Neural cell (in vitro differentiated cells): ENCODE measurements at regions not wholly inside any gene's neighbourhood (a gene's known extent, or its start where the extent isn't known, plus 50 kb on each side); places are given as distances from the start of the nearest gene placed in this dataset.

Experiments
- H2AFZ ChIP-seq: fragments of 200-600, 300-800 bp; sonication (generic), shearing (Covaris generic); 2 replicates; pipeline ENCODE4 v1.6.0; 2014; ENCODE audit warnings: low read depth, mild to moderate bottlenecking, antibody characterized with exemption, low read length, moderate library complexity
- H3F3A ChIP-seq: fragments of 200-600 bp; shearing (Covaris generic); 2 replicates; pipeline ENCODE4 v1.6.1; 2016; ENCODE audit warnings: mild to moderate bottlenecking, moderate library complexity, mixed read lengths, antibody characterized with exemption, low read length; ENCODE audit not compliant: insufficient read depth, poor library complexity, severe bottlenecking
- H3K27ac ChIP-seq: fragments of 200-600, 300-800 bp; sonication (generic), shearing (Covaris generic); 2 replicates; pipeline ENCODE4 v1.5.1; 2014; ENCODE audit warnings: mild to moderate bottlenecking, low read length, moderate library complexity
- H3K27me3 ChIP-seq: fragments of 300-800, 200-600 bp; sonication (generic), shearing (Covaris generic); 2 replicates; pipeline ENCODE4 v1.6.0; 2014; ENCODE audit warnings: mild to moderate bottlenecking, low read depth, low read length, moderate library complexity; ENCODE audit not compliant: insufficient read depth
- H3K36me3 ChIP-seq: fragments of 300-800, 200-600 bp; sonication (generic), shearing (Covaris generic); 2 replicates; pipeline ENCODE4 v1.5.1; 2014; ENCODE audit warnings: mild to moderate bottlenecking, antibody characterized with exemption, low read length, moderate library complexity; ENCODE audit not compliant: insufficient read depth
- H3K4me2 ChIP-seq: fragments of 300-800, 200-600 bp; sonication (generic), shearing (Covaris generic); 2 replicates; pipeline ENCODE4 v1.6.0; 2014; ENCODE audit warnings: mild to moderate bottlenecking, low read length
- H3K4me3 ChIP-seq: fragments of 300-800, 200-600 bp; sonication (generic), shearing (Covaris generic); 2 replicates; pipeline ENCODE4 v1.5.1; 2014; ENCODE audit warnings: mild to moderate bottlenecking, low read length, moderate library complexity
- H3K79me2 ChIP-seq: fragments of 200-600 bp; shearing (Covaris generic); replicated peaks from 2 replicates; pipeline ENCODE4 v1.6.0; 2014; ENCODE audit warnings: mild to moderate bottlenecking, low read length, moderate library complexity; ENCODE audit not compliant: insufficient read depth
- H3K9ac ChIP-seq: fragments of 300-800, 200-600 bp; sonication (generic), shearing (Covaris generic); 2 replicates; pipeline ENCODE4 v1.6.1; 2016; ENCODE audit warnings: mild to moderate bottlenecking, low read length, mixed read lengths
- H3K9me2 ChIP-seq: fragments of 200-600 bp; shearing (Covaris generic); 2 replicates; pipeline ENCODE4 v1.6.1; 2016; ENCODE audit warnings: mild to moderate bottlenecking, low read length, mixed read lengths; ENCODE audit not compliant: insufficient read depth
- H3K9me3 ChIP-seq: fragments of 200-600, 300-800 bp; sonication (generic), shearing (Covaris generic); 2 replicates; pipeline ENCODE4 v1.6.1; 2016; ENCODE audit warnings: mild to moderate bottlenecking, mixed run types, low read length, moderate library complexity, mixed read lengths
- H4K20me1 ChIP-seq: fragments of 200-600 bp; shearing (Covaris generic); 2 replicates; pipeline ENCODE4 v1.6.1; 2016; ENCODE audit warnings: mild to moderate bottlenecking, mixed run types; ENCODE audit not compliant: insufficient read depth
- EP300 ChIP-seq: fragments of 450-650 bp; conservative IDR thresholded peaks from 2 replicates; pipeline ENCODE4 v1.6.1; 2014; ENCODE audit warnings: antibody characterized with exemption, mild to moderate bottlenecking, moderate library complexity; ENCODE audit not compliant: poor library complexity, severe bottlenecking
- EZH2 ChIP-seq: fragments of 200-600, 300-800 bp; shearing (Covaris generic), sonication (generic); IDR thresholded peaks from 2 replicates; pipeline ENCODE4 v1.6.1; 2014; ENCODE audit warnings: antibody characterized with exemption, low read length, borderline replicate concordance, mild to moderate bottlenecking; ENCODE audit not compliant: insufficient read depth, poor library complexity, severe bottlenecking
- MXI1 ChIP-seq: fragments of 450-650 bp; conservative IDR thresholded peaks from 2 replicates; pipeline ENCODE4 v1.6.1; 2014; ENCODE audit warnings: antibody characterized with exemption, mild to moderate bottlenecking; ENCODE audit not compliant: poor library complexity, severe bottlenecking
- POLR2AphosphoS5 ChIP-seq: IDR thresholded peaks from 2 replicates; pipeline ENCODE4 v1.6.1; 2012
- RAD21 ChIP-seq: fragments of 450-650 bp; conservative IDR thresholded peaks from 2 replicates; pipeline ENCODE4 v1.6.1; 2014; ENCODE audit warnings: antibody characterized with exemption, mild to moderate bottlenecking, moderate library complexity
- SMC3 ChIP-seq: fragments of 450-650 bp; conservative IDR thresholded peaks from 2 replicates; pipeline ENCODE4 v1.6.1; 2014; ENCODE audit warnings: antibody characterized with exemption, mild to moderate bottlenecking, moderate library complexity; ENCODE audit not compliant: poor library complexity
- TAF1 ChIP-seq: IDR thresholded peaks from 2 replicates; pipeline ENCODE4 v1.6.1; 2012; ENCODE audit warnings: low read depth
- TF ChIP-seq, protein P1 (sequence below): fragments of 450-650 bp; IDR thresholded peaks from 2 replicates; pipeline ENCODE4 v1.5.1; 2014; ENCODE audit warnings: antibody characterized with exemption, mild to moderate bottlenecking, moderate library complexity; ENCODE audit not compliant: poor library complexity, severe bottlenecking
- TF ChIP-seq, protein P2 (sequence below): IDR thresholded peaks from 2 replicates; pipeline ENCODE4 v1.6.1; 2012; ENCODE audit warnings: borderline replicate concordance

DNA sequence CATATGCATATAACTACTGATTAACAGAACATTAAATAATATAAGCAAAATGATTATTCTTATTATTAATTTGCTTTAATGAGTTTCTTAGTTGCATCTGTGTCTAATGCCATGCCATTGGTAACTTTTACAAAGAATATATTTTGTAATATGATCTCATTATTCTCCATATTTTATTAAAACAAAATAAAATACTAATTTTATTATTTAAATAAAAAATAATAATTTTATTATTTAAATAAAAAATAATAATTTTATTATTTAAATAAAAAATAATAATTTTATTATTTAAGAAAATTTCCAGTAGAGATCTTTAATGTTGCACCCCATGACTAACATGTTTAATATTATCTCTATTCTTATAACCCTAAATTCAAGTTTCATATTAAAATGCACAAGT, 771.1 kb downstream of the NR2F2 start:
- TF ChIP-seq RAD21 (no peak), EZH2 (no peak), TAF1 (no peak), POLR2AphosphoS5 (no peak), MXI1 (no peak), EP300 (no peak), SMC3 (no peak)
- TF ChIP-seq, protein P1, sequence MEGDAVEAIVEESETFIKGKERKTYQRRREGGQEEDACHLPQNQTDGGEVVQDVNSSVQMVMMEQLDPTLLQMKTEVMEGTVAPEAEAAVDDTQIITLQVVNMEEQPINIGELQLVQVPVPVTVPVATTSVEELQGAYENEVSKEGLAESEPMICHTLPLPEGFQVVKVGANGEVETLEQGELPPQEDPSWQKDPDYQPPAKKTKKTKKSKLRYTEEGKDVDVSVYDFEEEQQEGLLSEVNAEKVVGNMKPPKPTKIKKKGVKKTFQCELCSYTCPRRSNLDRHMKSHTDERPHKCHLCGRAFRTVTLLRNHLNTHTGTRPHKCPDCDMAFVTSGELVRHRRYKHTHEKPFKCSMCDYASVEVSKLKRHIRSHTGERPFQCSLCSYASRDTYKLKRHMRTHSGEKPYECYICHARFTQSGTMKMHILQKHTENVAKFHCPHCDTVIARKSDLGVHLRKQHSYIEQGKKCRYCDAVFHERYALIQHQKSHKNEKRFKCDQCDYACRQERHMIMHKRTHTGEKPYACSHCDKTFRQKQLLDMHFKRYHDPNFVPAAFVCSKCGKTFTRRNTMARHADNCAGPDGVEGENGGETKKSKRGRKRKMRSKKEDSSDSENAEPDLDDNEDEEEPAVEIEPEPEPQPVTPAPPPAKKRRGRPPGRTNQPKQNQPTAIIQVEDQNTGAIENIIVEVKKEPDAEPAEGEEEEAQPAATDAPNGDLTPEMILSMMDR, result no peak
- TF ChIP-seq, protein P2, sequence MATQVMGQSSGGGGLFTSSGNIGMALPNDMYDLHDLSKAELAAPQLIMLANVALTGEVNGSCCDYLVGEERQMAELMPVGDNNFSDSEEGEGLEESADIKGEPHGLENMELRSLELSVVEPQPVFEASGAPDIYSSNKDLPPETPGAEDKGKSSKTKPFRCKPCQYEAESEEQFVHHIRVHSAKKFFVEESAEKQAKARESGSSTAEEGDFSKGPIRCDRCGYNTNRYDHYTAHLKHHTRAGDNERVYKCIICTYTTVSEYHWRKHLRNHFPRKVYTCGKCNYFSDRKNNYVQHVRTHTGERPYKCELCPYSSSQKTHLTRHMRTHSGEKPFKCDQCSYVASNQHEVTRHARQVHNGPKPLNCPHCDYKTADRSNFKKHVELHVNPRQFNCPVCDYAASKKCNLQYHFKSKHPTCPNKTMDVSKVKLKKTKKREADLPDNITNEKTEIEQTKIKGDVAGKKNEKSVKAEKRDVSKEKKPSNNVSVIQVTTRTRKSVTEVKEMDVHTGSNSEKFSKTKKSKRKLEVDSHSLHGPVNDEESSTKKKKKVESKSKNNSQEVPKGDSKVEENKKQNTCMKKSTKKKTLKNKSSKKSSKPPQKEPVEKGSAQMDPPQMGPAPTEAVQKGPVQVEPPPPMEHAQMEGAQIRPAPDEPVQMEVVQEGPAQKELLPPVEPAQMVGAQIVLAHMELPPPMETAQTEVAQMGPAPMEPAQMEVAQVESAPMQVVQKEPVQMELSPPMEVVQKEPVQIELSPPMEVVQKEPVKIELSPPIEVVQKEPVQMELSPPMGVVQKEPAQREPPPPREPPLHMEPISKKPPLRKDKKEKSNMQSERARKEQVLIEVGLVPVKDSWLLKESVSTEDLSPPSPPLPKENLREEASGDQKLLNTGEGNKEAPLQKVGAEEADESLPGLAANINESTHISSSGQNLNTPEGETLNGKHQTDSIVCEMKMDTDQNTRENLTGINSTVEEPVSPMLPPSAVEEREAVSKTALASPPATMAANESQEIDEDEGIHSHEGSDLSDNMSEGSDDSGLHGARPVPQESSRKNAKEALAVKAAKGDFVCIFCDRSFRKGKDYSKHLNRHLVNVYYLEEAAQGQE, result no peak
- Histone ChIP-seq H3K27ac (no peak overlapping the region), H3K4me2 (no peak overlapping the region), H3K9ac (no peak overlapping the region), H3K9me3 (no peaks in the 10 kb centered on the region), H3K4me3 (no peak overlapping the region), H2AFZ (no peak overlapping the region), H3K9me2 (no peaks in the 10 kb centered on the region), H3F3A (no peaks in the 10 kb centered on the region), H3K27me3 (no peaks in the 10 kb centered on the region), H4K20me1 (no peaks in the 10 kb centered on the region), H3K79me2 (no peaks in the 10 kb centered on the region), H3K36me3 (no peaks in the 10 kb centered on the region)

DNA sequence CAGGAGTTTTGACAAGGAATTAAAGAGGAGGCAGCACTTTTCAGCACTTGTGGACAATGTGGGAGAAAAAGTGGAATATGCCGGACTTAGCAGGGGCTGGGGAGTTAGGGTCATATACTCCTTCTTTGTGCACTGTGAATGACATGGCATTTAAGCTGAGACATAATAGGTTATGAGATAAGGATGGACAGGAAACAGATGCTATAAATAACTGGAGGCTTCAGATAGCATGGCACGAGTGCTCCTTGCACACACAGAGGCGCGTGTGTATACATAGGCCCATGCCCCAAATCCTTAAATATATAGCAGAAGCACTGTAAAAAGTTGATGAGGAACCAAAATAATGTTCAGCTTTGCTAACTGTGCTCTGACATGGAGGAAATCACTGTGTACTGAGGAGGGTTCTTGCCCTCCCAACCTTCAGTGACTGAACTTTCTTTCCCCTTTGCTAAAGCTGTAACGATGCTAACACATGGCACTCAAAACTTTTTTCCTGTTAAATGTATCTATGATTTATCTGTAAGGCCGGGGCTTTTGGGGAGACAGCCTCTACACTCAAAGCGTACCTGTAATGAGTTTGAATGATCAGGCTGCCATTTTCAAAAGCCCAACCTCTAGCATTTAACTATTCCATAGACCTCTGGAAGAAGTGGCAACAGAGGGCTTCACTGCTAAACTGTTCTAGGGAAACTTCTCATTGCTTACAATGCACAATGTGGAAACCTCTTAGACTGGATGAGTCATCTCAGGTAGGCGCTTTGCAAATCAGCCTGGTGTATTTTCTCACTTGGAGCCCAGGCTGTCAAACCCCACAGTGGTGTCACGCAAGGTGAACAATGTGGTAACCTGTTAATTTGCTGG, 784.6 kb downstream of the NR2F2 start:
- Histone ChIP-seq H3K4me2 (no peak overlapping the region), H3K4me3 (no peak overlapping the region), H3K9me2 (no peaks in the 10 kb centered on the region), H3K79me2 (no peaks in the 10 kb centered on the region), H3K27ac (no peak overlapping the region), H4K20me1 (no peaks in the 10 kb centered on the region), H3K36me3 (no peaks in the 10 kb centered on the region), H3F3A (no peaks in the 10 kb centered on the region), H2AFZ (no peak overlapping the region), H3K27me3 (no peaks in the 10 kb centered on the region), H3K9me3 (no peaks in the 10 kb centered on the region), H3K9ac (no peak overlapping the region)
- TF ChIP-seq TAF1, result no peak
- TF ChIP-seq, protein P1, result no peak
- TF ChIP-seq EZH2, result no peak
- no peak for TF ChIP-seq MXI1
- TF ChIP-seq RAD21, result no peak
- TF ChIP-seq POLR2AphosphoS5, result no peak
- TF ChIP-seq SMC3, result no peak
- TF ChIP-seq EP300, result no peak
- TF ChIP-seq, protein P2, result no peak
